HG03457 (cell line): ENCODE measurements at regions not wholly inside any gene's neighbourhood (a gene's known extent, or its start where the extent isn't known, plus 50 kb on each side); places are given as distances from the start of the nearest gene placed in this dataset.

Source experiments
- ATAC-seq: cut with Tn5 transposase; IDR thresholded peaks from one replicate; pipeline ENCODE4 v1.9.1; 2021; ENCODE audit warnings: moderate number of reproducible peaks; ENCODE audit not compliant: unreplicated experiment

GRCh38 chr2:234135750-234136221, 85.3 kb downstream of the SPP2 start:
- ATAC-seq = no peak

GRCh38 chr2:234134496-234134895, 84.0 kb downstream of the SPP2 start:
- ATAC-seq = no peak

GRCh38 chr2:234133004-234133403, 82.5 kb downstream of the SPP2 start:
- ATAC-seq = no peak

GRCh38 chr2:234130777-234131181, 80.3 kb downstream of the SPP2 start:
- no peak for ATAC-seq

- ATAC-seq = no peak
Observed at GRCh38 chr2:234128606-234129005, 78.1 kb downstream of the SPP2 start.
